ENCODE measurements at regions not wholly inside any gene's neighbourhood (a gene's known extent, or its start where the extent isn't known, plus 50 kb on each side); places are given as distances from the start of the nearest gene placed in this dataset.

DNA sequence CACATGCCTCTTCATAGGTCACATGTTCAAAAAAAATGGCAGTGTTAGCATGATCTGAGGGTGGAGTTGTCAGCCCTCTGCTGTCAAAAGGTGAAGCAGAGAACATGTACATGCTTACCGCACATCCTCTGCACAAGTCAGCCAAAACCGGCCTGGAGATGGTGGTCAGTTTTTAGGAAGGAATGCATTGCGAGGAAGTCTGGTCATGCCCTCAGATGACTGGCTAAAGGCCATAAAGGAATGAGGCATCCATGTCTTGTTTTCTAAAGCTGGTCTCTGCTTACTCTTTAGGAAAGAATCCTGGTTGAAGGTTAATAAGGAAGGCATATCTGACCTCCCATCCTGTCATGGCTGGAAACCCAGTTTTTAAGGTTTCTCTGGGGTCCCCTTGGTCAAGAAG lies 292.0 kb upstream of the CCDC54 start:
- no peaks in the 10 kb centered on the region for H3K9me3 ChIP-seq (ENCODE audit: insufficient read depth, low read length)
- no peaks in the 10 kb centered on the region for H3K27me3 ChIP-seq (ENCODE audit: low read depth, low read length)
- no peak overlapping the region for H3K4me3 ChIP-seq (ENCODE audit: low read length)
- H3K27ac ChIP-seq (ENCODE audit: low read length) = no peak overlapping the region
- TF ChIP-seq EZH2phosphoT487 (IDR thresholded peaks at IDR 0.05; ENCODE audit: low read depth) (no peak), CTCF (IDR thresholded peaks at IDR 0.05; ENCODE audit: low read depth, low read length) (no peak)
- no peak overlapping the region for H3K9ac ChIP-seq (ENCODE audit: low read length)
- H2AFZ ChIP-seq (ENCODE audit: low read depth, low read length) = no peak overlapping the region
- H3K36me3 ChIP-seq (replicated peaks; ENCODE audit: low read depth, low read length) = no peaks in the 10 kb centered on the region
- H3K4me2 ChIP-seq (ENCODE audit: low read length) = no peak overlapping the region
- no peaks in the 10 kb centered on the region for H3K79me2 ChIP-seq (ENCODE audit: low read length)
- H3K4me1 ChIP-seq (ENCODE audit: low read length) = no peaks in the 10 kb centered on the region
- no peaks in the 10 kb centered on the region for H4K20me1 ChIP-seq (ENCODE audit: insufficient read depth, low read length)

DNA sequence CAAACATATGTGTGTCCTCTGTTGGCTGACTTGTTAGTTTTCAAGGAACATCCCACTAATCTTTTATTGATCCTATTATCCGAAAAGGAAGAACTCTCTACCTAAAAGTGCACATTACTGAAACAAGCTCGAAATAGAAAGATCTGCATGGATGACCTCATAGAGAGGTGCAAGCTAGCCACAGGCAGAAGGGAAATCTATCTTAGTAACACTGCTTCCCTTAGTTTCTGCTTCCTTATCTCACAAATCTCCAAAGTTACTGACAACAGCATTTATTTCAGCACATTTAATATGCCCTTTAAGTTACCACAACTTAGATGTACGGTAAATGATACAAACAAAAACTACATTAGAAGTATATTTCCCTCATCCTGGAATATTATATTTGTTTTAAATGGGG lies 285.1 kb upstream of the CCDC54 start:
- Histone ChIP-seq H3K79me2 (ENCODE audit: low read length) (no peaks in the 10 kb centered on the region), H3K27ac (ENCODE audit: low read length) (no peak overlapping the region), H3K4me2 (ENCODE audit: low read length) (no peak overlapping the region), H3K9me3 (ENCODE audit: insufficient read depth, low read length) (no peaks in the 10 kb centered on the region), H3K4me1 (ENCODE audit: low read length) (no peaks in the 10 kb centered on the region), H4K20me1 (ENCODE audit: insufficient read depth, low read length) (no peaks in the 10 kb centered on the region), H3K36me3 (replicated peaks; ENCODE audit: low read depth, low read length) (no peaks in the 10 kb centered on the region), H3K9ac (ENCODE audit: low read length) (no peak overlapping the region), H3K4me3 (ENCODE audit: low read length) (no peak overlapping the region), H2AFZ (ENCODE audit: low read depth, low read length) (no peak overlapping the region), H3K27me3 (ENCODE audit: low read depth, low read length) (no peaks in the 10 kb centered on the region; the same call in 1 of the 2 replicates)
- TF ChIP-seq CTCF (IDR thresholded peaks at IDR 0.05; ENCODE audit: low read depth, low read length) (no peak), EZH2phosphoT487 (IDR thresholded peaks at IDR 0.05; ENCODE audit: low read depth) (no peak)

- Histone ChIP-seq H3K79me2 (ENCODE audit: low read length) (no peaks in the 10 kb centered on the region), H3K36me3 (replicated peaks; ENCODE audit: low read depth, low read length) (no peaks in the 10 kb centered on the region), H3K4me1 (ENCODE audit: low read length) (no peaks in the 10 kb centered on the region), H3K9ac (ENCODE audit: low read length) (no peak overlapping the region), H3K4me2 (ENCODE audit: low read length) (no peak overlapping the region), H4K20me1 (ENCODE audit: insufficient read depth, low read length) (no peaks in the 10 kb centered on the region), H3K4me3 (ENCODE audit: low read length) (no peak overlapping the region), H2AFZ (ENCODE audit: low read depth, low read length) (no peak overlapping the region), H3K9me3 (ENCODE audit: insufficient read depth, low read length) (no peaks in the 10 kb centered on the region), H3K27me3 (ENCODE audit: low read depth, low read length) (no peaks in the 10 kb centered on the region; the same call in 1 of the 2 replicates), H3K27ac (ENCODE audit: low read length) (no peak overlapping the region)
- TF ChIP-seq CTCF (IDR thresholded peaks at IDR 0.05; ENCODE audit: low read depth, low read length) (no peak), EZH2phosphoT487 (IDR thresholded peaks at IDR 0.05; ENCODE audit: low read depth) (no peak)
Measured at GRCh38 chr3:107098864-107099263, 278.4 kb upstream of the CCDC54 start.

DNA sequence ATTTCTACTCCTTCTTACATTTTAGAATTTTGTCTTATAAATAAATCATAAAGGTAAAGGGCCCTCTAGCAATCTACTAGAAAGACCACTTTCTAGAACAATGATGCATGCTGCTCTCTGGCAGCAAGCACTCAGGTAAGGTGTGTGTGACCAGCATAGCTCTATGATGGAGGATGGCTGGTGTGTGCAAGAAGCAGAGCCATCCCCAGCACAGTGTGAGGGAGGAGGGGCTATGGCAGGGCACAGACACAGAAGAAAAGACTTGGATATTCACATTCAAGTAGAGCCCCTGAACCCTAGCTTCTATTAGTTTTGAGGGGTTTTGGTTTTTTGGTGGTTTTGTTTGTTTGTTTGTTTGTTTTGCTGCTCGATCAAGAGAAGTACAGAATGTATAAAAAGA lies 277.1 kb upstream of the CCDC54 start:
- Histone ChIP-seq H3K27ac (ENCODE audit: low read length) (no peak overlapping the region), H3K9me3 (ENCODE audit: insufficient read depth, low read length) (no peaks in the 10 kb centered on the region), H3K36me3 (replicated peaks; ENCODE audit: low read depth, low read length) (no peaks in the 10 kb centered on the region), H3K4me2 (ENCODE audit: low read length) (no peak overlapping the region), H3K4me1 (ENCODE audit: low read length) (no peaks in the 10 kb centered on the region), H3K79me2 (ENCODE audit: low read length) (no peaks in the 10 kb centered on the region), H3K4me3 (ENCODE audit: low read length) (no peak overlapping the region), H3K9ac (ENCODE audit: low read length) (no peak overlapping the region), H2AFZ (ENCODE audit: low read depth, low read length) (no peak overlapping the region), H3K27me3 (ENCODE audit: low read depth, low read length) (no peaks in the 10 kb centered on the region; the same call in 1 of the 2 replicates), H4K20me1 (ENCODE audit: insufficient read depth, low read length) (no peaks in the 10 kb centered on the region)
- TF ChIP-seq EZH2phosphoT487 (IDR thresholded peaks at IDR 0.05; ENCODE audit: low read depth) = no peak
- TF ChIP-seq CTCF (IDR thresholded peaks at IDR 0.05; ENCODE audit: low read depth, low read length) = no peak
